Immature natural killer cell (primary cell): ENCODE measurements at regions not wholly inside any gene's neighbourhood (a gene's known extent, or its start where the extent isn't known, plus 50 kb on each side); places are given as distances from the start of the nearest gene placed in this dataset.

Source experiments
- DNase-seq, 3 donors: peaks; one replicate each; pipeline ENCODE4 v3.0.0; 2022; ENCODE audit warnings: mixed read lengths in 1 of 3
- H3K27ac Mint-ChIP-seq, 6 donors: one replicate each; pipeline ENCODE4 v1.8.0; 2020; ENCODE audit warnings: mixed read lengths in 6 of 6, mild to moderate bottlenecking in 5 of 6, inconsistent platforms in 4 of 6, moderate library complexity in 3 of 6
- H3K27me3 Mint-ChIP-seq, 3 donors: one replicate each; pipeline ENCODE4 v1.8.0; 2020 to 2021; ENCODE audit warnings: low read depth in 3 of 3, mild to moderate bottlenecking in 3 of 3, mixed read lengths in 3 of 3, moderate library complexity in 3 of 3, inconsistent platforms in 1 of 3
- H3K36me3 Mint-ChIP-seq, 3 donors: one replicate each; pipeline ENCODE4 v1.8.0; 2020; ENCODE audit warnings: mixed read lengths in 3 of 3, inconsistent platforms in 2 of 3, mild to moderate bottlenecking in 2 of 3
- H3K4me1 Mint-ChIP-seq, 2 donors: one replicate each; pipeline ENCODE4 v1.8.0; 2020; ENCODE audit warnings: inconsistent platforms in 2 of 2, mild to moderate bottlenecking in 2 of 2, mixed read lengths in 2 of 2, moderate library complexity in 1 of 2
- H3K4me3 Mint-ChIP-seq, 5 donors: one replicate each; pipeline ENCODE4 v1.8.0; 2020; ENCODE audit warnings: mild to moderate bottlenecking in 5 of 5, mixed read lengths in 5 of 5, inconsistent platforms in 3 of 5, moderate library complexity in 3 of 5
- H3K9me3 Mint-ChIP-seq, 6 donors: one replicate each; pipeline ENCODE4 v1.8.0; 2020; ENCODE audit warnings: mild to moderate bottlenecking in 6 of 6, mixed read lengths in 6 of 6, inconsistent platforms in 4 of 6, moderate library complexity in 3 of 6

GRCh38 chr15:81858586-81858985, 187.2 kb downstream of the MEX3B start:
- H3K4me1 Mint-ChIP-seq = no peaks in the 10 kb centered on the region
- H3K9me3 Mint-ChIP-seq = peaks cover 0 to 1% (median 0%) of the 10 kb centered on the region in 6 donors
- H3K27ac Mint-ChIP-seq = no peak overlapping the region
- H3K36me3 Mint-ChIP-seq = no peaks in the 10 kb centered on the region
- no peak overlapping the region for H3K4me3 Mint-ChIP-seq
- DNase-seq = no peak
- H3K27me3 Mint-ChIP-seq = peaks cover 1 to 7% (median 2%) of the 10 kb centered on the region in 3 donors

- Mint-ChIP-seq H3K36me3 (no peaks in the 10 kb centered on the region), H3K4me1 (no peaks in the 10 kb centered on the region), H3K27me3 (peaks cover 1 to 5% (median 2%) of the 10 kb centered on the region in 3 donors), H3K27ac (no peak overlapping the region), H3K4me3 (no peak overlapping the region), H3K9me3 (peaks cover 0 to 1% (median 0%) of the 10 kb centered on the region in 6 donors)
- no peak for DNase-seq
These were observed 187.7 kb downstream of the MEX3B start for GRCh38 chr15:81858136-81858535.

GRCh38 chr15:81856634-81857026, 189.2 kb downstream of the MEX3B start:
- Mint-ChIP-seq H3K4me3 (no peak overlapping the region), H3K9me3 (peaks cover 0 to 1% (median 0%) of the 10 kb centered on the region in 6 donors), H3K27me3 (peaks cover 0 to 3% (median 2%) of the 10 kb centered on the region in 3 donors), H3K27ac (no peak overlapping the region), H3K36me3 (no peaks in the 10 kb centered on the region), H3K4me1 (peaks cover 0 to under 1% of the 10 kb centered on the region in 2 donors)
- no peak for DNase-seq

- Mint-ChIP-seq H3K36me3 (no peaks in the 10 kb centered on the region), H3K4me3 (no peak overlapping the region), H3K27me3 (peaks cover 0 to 3% (median 2%) of the 10 kb centered on the region in 3 donors), H3K4me1 (peaks cover 0 to 4% of the 10 kb centered on the region in 2 donors), H3K9me3 (peaks cover 0 to 1% (median 0%) of the 10 kb centered on the region in 6 donors), H3K27ac (no peak overlapping the region)
- DNase-seq = no peak
These were observed 189.7 kb downstream of the MEX3B start for GRCh38 chr15:81856001-81856633.

GRCh38 chr15:81853150-81853748, 192.6 kb downstream of the MEX3B start:
- H3K4me3 Mint-ChIP-seq = no peak overlapping the region
- DNase-seq = no peak
- peaks cover 0 to 2% (median 0%) of the 10 kb centered on the region in 3 donors for H3K27me3 Mint-ChIP-seq
- H3K36me3 Mint-ChIP-seq = no peaks in the 10 kb centered on the region
- H3K27ac Mint-ChIP-seq = no peak overlapping the region
- H3K9me3 Mint-ChIP-seq = no peaks in the 10 kb centered on the region
- H3K4me1 Mint-ChIP-seq = peaks cover 0 to 4% of the 10 kb centered on the region in 2 donors

- Mint-ChIP-seq H3K4me3 (no peak overlapping the region), H3K36me3 (no peaks in the 10 kb centered on the region), H3K27me3 (peaks cover 0 to 2% (median 0%) of the 10 kb centered on the region in 3 donors), H3K9me3 (no peaks in the 10 kb centered on the region), H3K27ac (peak overlapping the region in 1 of 6 donors; percentile 40), H3K4me1 (peaks cover 0 to 4% of the 10 kb centered on the region in 2 donors)
- DNase-seq = no peak
These were observed 193.2 kb downstream of the MEX3B start for GRCh38 chr15:81852411-81853149.

- Mint-ChIP-seq H3K36me3 (no peaks in the 10 kb centered on the region), H3K4me3 (no peak overlapping the region), H3K27ac (no peak overlapping the region), H3K27me3 (peaks cover 0 to 2% (median 0%) of the 10 kb centered on the region in 3 donors), H3K9me3 (no peaks in the 10 kb centered on the region), H3K4me1 (peaks cover 0 to 4% of the 10 kb centered on the region in 2 donors)
- no peak for DNase-seq
These were observed 194.1 kb downstream of the MEX3B start for GRCh38 chr15:81851757-81852156.

- no peak overlapping the region for H3K4me3 Mint-ChIP-seq
- peaks cover 0 to 2% (median 0%) of the 10 kb centered on the region in 3 donors for H3K27me3 Mint-ChIP-seq
- no peaks in the 10 kb centered on the region for H3K9me3 Mint-ChIP-seq
- peak in 2 of 3 donors; percentile 2 to 3 for DNase-seq
- H3K4me1 Mint-ChIP-seq = peaks cover 0 to 4% of the 10 kb centered on the region in 2 donors
- H3K36me3 Mint-ChIP-seq = no peaks in the 10 kb centered on the region
- peak overlapping the region in 1 of 6 donors; percentile 54 for H3K27ac Mint-ChIP-seq
These were observed 194.5 kb downstream of the MEX3B start for GRCh38 chr15:81851325-81851724.

- H3K4me3 Mint-ChIP-seq = no peak overlapping the region
- peaks cover 0 to 4% of the 10 kb centered on the region in 2 donors for H3K4me1 Mint-ChIP-seq
- H3K27me3 Mint-ChIP-seq = peaks cover 0 to 2% (median 0%) of the 10 kb centered on the region in 3 donors
- H3K9me3 Mint-ChIP-seq = no peaks in the 10 kb centered on the region
- no peaks in the 10 kb centered on the region for H3K36me3 Mint-ChIP-seq
- H3K27ac Mint-ChIP-seq = no peak overlapping the region
- no peak for DNase-seq
These were observed 196.5 kb downstream of the MEX3B start for GRCh38 chr15:81849289-81849688.

GRCh38 chr15:81848701-81849100, 197.1 kb downstream of the MEX3B start:
- Mint-ChIP-seq H3K27me3 (peaks cover 0 to 1% (median 0%) of the 10 kb centered on the region in 3 donors), H3K4me1 (peaks cover 0 to 4% of the 10 kb centered on the region in 2 donors), H3K4me3 (no peak overlapping the region), H3K9me3 (no peaks in the 10 kb centered on the region), H3K27ac (no peak overlapping the region), H3K36me3 (no peaks in the 10 kb centered on the region)
- DNase-seq = no peak

- no peaks in the 10 kb centered on the region for H3K9me3 Mint-ChIP-seq
- DNase-seq = no peak
- no peaks in the 10 kb centered on the region for H3K36me3 Mint-ChIP-seq
- no peak overlapping the region for H3K27ac Mint-ChIP-seq
- no peak overlapping the region for H3K4me3 Mint-ChIP-seq
- H3K27me3 Mint-ChIP-seq = peaks cover 0 to 2% (median 0%) of the 10 kb centered on the region in 3 donors
- H3K4me1 Mint-ChIP-seq = no peaks in the 10 kb centered on the region
These were observed 201.9 kb downstream of the MEX3B start for GRCh38 chr15:81843757-81844407.

GRCh38 chr15:81843226-81843625, 202.6 kb downstream of the MEX3B start:
- Mint-ChIP-seq H3K9me3 (no peaks in the 10 kb centered on the region), H3K4me3 (no peak overlapping the region), H3K36me3 (no peaks in the 10 kb centered on the region), H3K4me1 (no peaks in the 10 kb centered on the region), H3K27me3 (peaks cover 0 to 2% (median 0%) of the 10 kb centered on the region in 3 donors), H3K27ac (no peak overlapping the region)
- DNase-seq = no peak

- DNase-seq = no peak
- H3K27me3 Mint-ChIP-seq = peaks cover 2 to 3% (median 2%) of the 10 kb centered on the region in 3 donors
- no peaks in the 10 kb centered on the region for H3K9me3 Mint-ChIP-seq
- H3K36me3 Mint-ChIP-seq = no peaks in the 10 kb centered on the region
- no peaks in the 10 kb centered on the region for H3K4me1 Mint-ChIP-seq
- no peak overlapping the region for H3K4me3 Mint-ChIP-seq
- no peak overlapping the region for H3K27ac Mint-ChIP-seq
These were observed 206.4 kb downstream of the MEX3B start for GRCh38 chr15:81839387-81839786.

GRCh38 chr15:81835731-81836130, 210.1 kb downstream of the MEX3B start:
- H3K36me3 Mint-ChIP-seq = no peaks in the 10 kb centered on the region
- H3K4me3 Mint-ChIP-seq = no peak overlapping the region
- H3K27me3 Mint-ChIP-seq = peaks cover 0 to 5% (median 2%) of the 10 kb centered on the region in 3 donors
- DNase-seq = no peak
- H3K27ac Mint-ChIP-seq = no peak overlapping the region
- H3K9me3 Mint-ChIP-seq = no peaks in the 10 kb centered on the region
- no peaks in the 10 kb centered on the region for H3K4me1 Mint-ChIP-seq
